SK-N-SH treated with all-trans-retinoic acid at 6 μM for 48 hours (cell line): ENCODE measurements at regions not wholly inside any gene's neighbourhood (a gene's known extent, or its start where the extent isn't known, plus 50 kb on each side); places are given as distances from the start of the nearest gene placed in this dataset.

Source experiments
- ATAC-seq: fragments of 200-7000 bp; cut with Tn5 transposase; 3 replicates; pipeline ENCODE4 v1.9.1; 2020; ENCODE audit warnings: mild to moderate bottlenecking, moderate library complexity
- BACH2 ChIP-seq: fragments of 250-450 bp; sonication (Bioruptor Pico); IDR thresholded peaks from 2 replicates; pipeline ENCODE4 v1.9.0; 2021; ENCODE audit warnings: mild to moderate bottlenecking, borderline replicate concordance
- CREB5 ChIP-seq: fragments of 250-450 bp; sonication (Bioruptor Pico); IDR thresholded peaks from 2 replicates; pipeline ENCODE4 v1.5.1; 2020; ENCODE audit warnings: low read depth, mild to moderate bottlenecking, moderate library complexity
- CSDC2 ChIP-seq: fragments of 250-450 bp; sonication (Bioruptor Pico); IDR thresholded peaks from 2 replicates; pipeline ENCODE4 v1.5.0; 2020; ENCODE audit warnings: mild to moderate bottlenecking, moderate library complexity
- CSRNP3 ChIP-seq: fragments of 250-450 bp; sonication (Bioruptor Pico); IDR thresholded peaks from 2 replicates; pipeline ENCODE4 v1.5.1; 2021; ENCODE audit warnings: mild to moderate bottlenecking, moderate library complexity
- ESRRG ChIP-seq: fragments of 250-450 bp; sonication (Bioruptor Pico); IDR thresholded peaks from 2 replicates; pipeline ENCODE4 v1.6.1; 2021; ENCODE audit warnings: mild to moderate bottlenecking
- GLIS3 ChIP-seq: fragments of 250-450 bp; sonication (Bioruptor Pico); IDR thresholded peaks from 2 replicates; pipeline ENCODE4 v1.5.0; 2020; ENCODE audit warnings: mild to moderate bottlenecking, moderate library complexity
- ISL1 ChIP-seq: fragments of 250-450 bp; sonication (Bioruptor Pico); IDR thresholded peaks from 2 replicates; pipeline ENCODE4 v2.1.2; 2022; ENCODE audit warnings: mild to moderate bottlenecking, moderate library complexity
- OSR1 ChIP-seq: fragments of 250-450 bp; sonication (Bioruptor Pico); IDR thresholded peaks from 2 replicates; pipeline ENCODE4 v1.8.0; 2022; ENCODE audit warnings: moderate library complexity, mild to moderate bottlenecking, inconsistent platforms
- PPARA ChIP-seq: fragments of 250-450 bp; sonication (Bioruptor Pico); IDR thresholded peaks from 2 replicates; pipeline ENCODE4 v1.5.0; 2020; ENCODE audit warnings: mild to moderate bottlenecking, borderline replicate concordance
- TCF4 ChIP-seq: fragments of 250-450 bp; sonication (Bioruptor Pico); IDR thresholded peaks from 2 replicates; pipeline ENCODE4 v1.8.0; 2021; ENCODE audit warnings: mild to moderate bottlenecking, moderate library complexity, borderline replicate concordance
- TOX ChIP-seq: fragments of 250-450 bp; sonication (Bioruptor Pico); IDR thresholded peaks from 2 replicates; pipeline ENCODE4 v1.8.0; 2021; ENCODE audit warnings: mild to moderate bottlenecking, moderate library complexity, borderline replicate concordance
- ZC3H10 ChIP-seq: fragments of 250-450 bp; sonication (Bioruptor Pico); IDR thresholded peaks from 2 replicates; pipeline ENCODE4 v1.5.1; 2021; ENCODE audit warnings: mild to moderate bottlenecking, moderate library complexity
- ZFP3 ChIP-seq: fragments of 250-450 bp; sonication (Bioruptor Pico); IDR thresholded peaks from 2 replicates; pipeline ENCODE4 v1.5.0; 2020; ENCODE audit warnings: mild to moderate bottlenecking, moderate library complexity
- ZFP30 ChIP-seq: fragments of 450-650 bp; formaldehyde crosslinking; IDR thresholded peaks from 2 replicates; pipeline ENCODE4 v1.5.0; 2022; ENCODE audit warnings: mild to moderate bottlenecking, moderate library complexity
- ZNF565 ChIP-seq: fragments of 450-650 bp; formaldehyde crosslinking; conservative IDR thresholded peaks from 2 replicates; pipeline ENCODE4 v1.5.0; 2020; ENCODE audit warnings: low read depth, mild to moderate bottlenecking, moderate library complexity
- ZNF70 ChIP-seq: fragments of 450-650 bp; formaldehyde crosslinking; IDR thresholded peaks from 2 replicates; pipeline ENCODE4 v1.5.0; 2020; ENCODE audit warnings: mild to moderate bottlenecking, moderate library complexity
- ZNF8 ChIP-seq: fragments of 450-650 bp; formaldehyde crosslinking; IDR thresholded peaks from 2 replicates; pipeline ENCODE4 v1.5.0; 2020; ENCODE audit warnings: mild to moderate bottlenecking, moderate library complexity
- TF ChIP-seq, protein P1 (sequence below): fragments of 250-450 bp; sonication (Bioruptor Pico); IDR thresholded peaks from 2 replicates; pipeline ENCODE4 v1.8.0; 2021; ENCODE audit warnings: low read depth, mild to moderate bottlenecking, moderate library complexity, borderline replicate concordance
- TF ChIP-seq, protein P2 (sequence below): fragments of 250-450 bp; sonication (Bioruptor Pico); IDR thresholded peaks from 2 replicates; pipeline ENCODE4 v1.8.0; 2020; ENCODE audit warnings: mild to moderate bottlenecking, moderate library complexity, borderline replicate concordance
- TF ChIP-seq, protein P3 (sequence below): fragments of 250-450 bp; sonication (Bioruptor Pico); IDR thresholded peaks from 2 replicates; pipeline ENCODE4 v1.5.0; 2020; ENCODE audit warnings: mild to moderate bottlenecking, moderate library complexity

DNA sequence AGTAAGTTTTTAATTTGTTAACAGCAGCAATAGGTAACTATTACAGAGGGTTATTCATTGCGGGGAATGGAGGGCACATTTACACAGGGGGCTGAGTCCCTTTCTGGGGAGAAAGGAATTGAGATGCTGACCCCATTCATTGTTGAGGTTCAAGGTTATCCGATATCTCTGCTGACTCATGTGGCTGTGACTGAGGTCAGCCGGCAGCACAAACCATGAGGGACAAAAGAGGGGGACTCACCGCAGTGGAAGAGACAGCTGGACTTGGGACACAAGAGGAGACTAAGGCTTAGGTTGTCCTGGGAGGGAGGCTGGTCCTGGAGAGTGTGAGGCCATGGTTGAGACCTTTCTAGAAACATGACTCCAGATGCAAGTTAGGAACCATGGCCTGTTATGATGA lies 119.1 kb upstream of the XYLT1 start:
- no peak for ATAC-seq
- TF ChIP-seq, protein P1, sequence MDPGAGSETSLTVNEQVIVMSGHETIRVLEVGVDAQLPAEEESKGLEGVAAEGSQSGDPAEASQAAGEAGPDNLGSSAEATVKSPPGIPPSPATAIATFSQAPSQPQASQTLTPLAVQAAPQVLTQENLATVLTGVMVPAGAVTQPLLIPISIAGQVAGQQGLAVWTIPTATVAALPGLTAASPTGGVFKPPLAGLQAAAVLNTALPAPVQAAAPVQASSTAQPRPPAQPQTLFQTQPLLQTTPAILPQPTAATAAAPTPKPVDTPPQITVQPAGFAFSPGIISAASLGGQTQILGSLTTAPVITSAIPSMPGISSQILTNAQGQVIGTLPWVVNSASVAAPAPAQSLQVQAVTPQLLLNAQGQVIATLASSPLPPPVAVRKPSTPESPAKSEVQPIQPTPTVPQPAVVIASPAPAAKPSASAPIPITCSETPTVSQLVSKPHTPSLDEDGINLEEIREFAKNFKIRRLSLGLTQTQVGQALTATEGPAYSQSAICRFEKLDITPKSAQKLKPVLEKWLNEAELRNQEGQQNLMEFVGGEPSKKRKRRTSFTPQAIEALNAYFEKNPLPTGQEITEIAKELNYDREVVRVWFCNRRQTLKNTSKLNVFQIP (CRISPR knock-in tag) = no peak
- TF ChIP-seq ZC3H10 (CRISPR knock-in tag) (no peak), BACH2 (no peak), TCF4 (CRISPR knock-in tag) (no peak), ZFP30 (CRISPR knock-in tag) (no peak), PPARA (no peak), ZFP3 (CRISPR knock-in tag) (no peak), CREB5 (CRISPR knock-in tag) (no peak), OSR1 (CRISPR knock-in tag) (no peak), ZNF565 (CRISPR knock-in tag) (no peak), ISL1 (CRISPR knock-in tag) (no peak), CSDC2 (CRISPR knock-in tag) (no peak), ESRRG (CRISPR knock-in tag) (no peak)
- TF ChIP-seq, protein P2, sequence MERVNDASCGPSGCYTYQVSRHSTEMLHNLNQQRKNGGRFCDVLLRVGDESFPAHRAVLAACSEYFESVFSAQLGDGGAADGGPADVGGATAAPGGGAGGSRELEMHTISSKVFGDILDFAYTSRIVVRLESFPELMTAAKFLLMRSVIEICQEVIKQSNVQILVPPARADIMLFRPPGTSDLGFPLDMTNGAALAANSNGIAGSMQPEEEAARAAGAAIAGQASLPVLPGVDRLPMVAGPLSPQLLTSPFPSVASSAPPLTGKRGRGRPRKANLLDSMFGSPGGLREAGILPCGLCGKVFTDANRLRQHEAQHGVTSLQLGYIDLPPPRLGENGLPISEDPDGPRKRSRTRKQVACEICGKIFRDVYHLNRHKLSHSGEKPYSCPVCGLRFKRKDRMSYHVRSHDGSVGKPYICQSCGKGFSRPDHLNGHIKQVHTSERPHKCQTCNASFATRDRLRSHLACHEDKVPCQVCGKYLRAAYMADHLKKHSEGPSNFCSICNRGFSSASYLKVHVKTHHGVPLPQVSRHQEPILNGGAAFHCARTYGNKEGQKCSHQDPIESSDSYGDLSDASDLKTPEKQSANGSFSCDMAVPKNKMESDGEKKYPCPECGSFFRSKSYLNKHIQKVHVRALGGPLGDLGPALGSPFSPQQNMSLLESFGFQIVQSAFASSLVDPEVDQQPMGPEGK (CRISPR knock-in tag) = no peak
- TF ChIP-seq, protein P3, sequence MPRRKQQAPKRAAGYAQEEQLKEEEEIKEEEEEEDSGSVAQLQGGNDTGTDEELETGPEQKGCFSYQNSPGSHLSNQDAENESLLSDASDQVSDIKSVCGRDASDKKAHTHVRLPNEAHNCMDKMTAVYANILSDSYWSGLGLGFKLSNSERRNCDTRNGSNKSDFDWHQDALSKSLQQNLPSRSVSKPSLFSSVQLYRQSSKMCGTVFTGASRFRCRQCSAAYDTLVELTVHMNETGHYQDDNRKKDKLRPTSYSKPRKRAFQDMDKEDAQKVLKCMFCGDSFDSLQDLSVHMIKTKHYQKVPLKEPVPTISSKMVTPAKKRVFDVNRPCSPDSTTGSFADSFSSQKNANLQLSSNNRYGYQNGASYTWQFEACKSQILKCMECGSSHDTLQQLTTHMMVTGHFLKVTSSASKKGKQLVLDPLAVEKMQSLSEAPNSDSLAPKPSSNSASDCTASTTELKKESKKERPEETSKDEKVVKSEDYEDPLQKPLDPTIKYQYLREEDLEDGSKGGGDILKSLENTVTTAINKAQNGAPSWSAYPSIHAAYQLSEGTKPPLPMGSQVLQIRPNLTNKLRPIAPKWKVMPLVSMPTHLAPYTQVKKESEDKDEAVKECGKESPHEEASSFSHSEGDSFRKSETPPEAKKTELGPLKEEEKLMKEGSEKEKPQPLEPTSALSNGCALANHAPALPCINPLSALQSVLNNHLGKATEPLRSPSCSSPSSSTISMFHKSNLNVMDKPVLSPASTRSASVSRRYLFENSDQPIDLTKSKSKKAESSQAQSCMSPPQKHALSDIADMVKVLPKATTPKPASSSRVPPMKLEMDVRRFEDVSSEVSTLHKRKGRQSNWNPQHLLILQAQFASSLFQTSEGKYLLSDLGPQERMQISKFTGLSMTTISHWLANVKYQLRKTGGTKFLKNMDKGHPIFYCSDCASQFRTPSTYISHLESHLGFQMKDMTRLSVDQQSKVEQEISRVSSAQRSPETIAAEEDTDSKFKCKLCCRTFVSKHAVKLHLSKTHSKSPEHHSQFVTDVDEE (CRISPR knock-in tag) = no peak
- TF ChIP-seq, all 23 proteins: peak for 0

DNA sequence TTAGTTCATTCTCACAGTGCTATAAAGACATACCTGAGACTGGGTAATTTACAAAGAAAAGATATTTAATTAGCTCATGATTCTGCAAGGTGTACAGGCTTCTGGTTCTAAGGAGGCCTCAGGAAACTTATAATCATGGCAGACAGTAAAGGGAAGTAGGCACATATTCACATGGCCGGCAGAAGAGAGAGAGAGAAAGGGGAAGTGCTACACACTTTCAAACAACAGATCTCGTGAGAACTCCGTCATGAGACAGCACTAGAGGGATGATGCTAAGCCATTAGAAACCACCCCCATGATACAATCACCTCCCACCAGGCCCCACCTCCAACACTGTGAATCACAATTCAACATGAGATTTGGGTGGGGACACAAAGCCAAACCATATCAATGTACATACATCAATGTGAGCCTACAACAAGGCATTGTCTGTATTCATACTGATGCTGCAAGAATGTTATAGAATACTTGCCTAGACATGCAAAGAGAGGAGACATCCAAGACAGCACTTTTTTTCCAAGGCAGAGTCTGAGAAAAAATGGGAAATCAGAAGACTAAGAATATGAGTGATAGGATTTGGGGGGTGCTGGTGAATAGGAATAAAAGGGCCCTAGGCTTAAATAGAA lies 114.8 kb upstream of the XYLT1 start:
- ATAC-seq = no peak
- TF ChIP-seq ESRRG (CRISPR knock-in tag) (no peak), ZFP30 (CRISPR knock-in tag) (no peak), OSR1 (CRISPR knock-in tag) (no peak), ISL1 (CRISPR knock-in tag) (no peak), TOX (CRISPR knock-in tag) (no peak), ZNF70 (CRISPR knock-in tag) (no peak), CSRNP3 (CRISPR knock-in tag) (no peak), PPARA (no peak), BACH2 (no peak), CSDC2 (CRISPR knock-in tag) (no peak), ZFP3 (CRISPR knock-in tag) (no peak), CREB5 (CRISPR knock-in tag) (no peak), ZNF8 (CRISPR knock-in tag) (no peak), GLIS3 (CRISPR knock-in tag) (no peak)
- TF ChIP-seq, protein P1 (CRISPR knock-in tag) = no peak
- TF ChIP-seq, protein P3 (CRISPR knock-in tag) = no peak
- TF ChIP-seq, protein P2 (CRISPR knock-in tag) = no peak
